Memory B cell (primary cell): ENCODE measurements at regions not wholly inside any gene's neighbourhood (a gene's known extent, or its start where the extent isn't known, plus 50 kb on each side); places are given as distances from the start of the nearest gene placed in this dataset.
A peak's percentile ranks its signal among the peaks of the same experiment; 100 is the strongest.
"Not testable (repeated sequence)": the region's sequence is repeated elsewhere in the genome, so short reads cannot be mapped to it uniquely, and the experiment has no call there.

ENCODE experiments used
- ATAC-seq: fragments of 150-1000 bp; cut with Tn5 transposase; 2 replicates; pipeline ENCODE4 v1.10.0; 2021; ENCODE audit warnings: low read depth, mild to moderate bottlenecking, moderate library complexity
- DNase-seq, 2 donors: peaks; one replicate each; pipeline ENCODE4 v3.0.0; 2022; ENCODE audit warnings: low spot score in 2 of 2
- H3K27ac Mint-ChIP-seq: one replicate; pipeline ENCODE4 v1.8.0; 2022; ENCODE audit warnings: mild to moderate bottlenecking, moderate library complexity, mixed read lengths
- H3K27me3 Mint-ChIP-seq: one replicate; pipeline ENCODE4 v1.8.0; 2022; ENCODE audit warnings: mixed read lengths
- H3K36me3 Mint-ChIP-seq: one replicate; pipeline ENCODE4 v1.8.0; 2022; ENCODE audit warnings: mild to moderate bottlenecking, mixed read lengths
- H3K4me1 Mint-ChIP-seq: one replicate; pipeline ENCODE4 v1.8.0; 2022; ENCODE audit warnings: mixed read lengths
- H3K4me3 Mint-ChIP-seq: one replicate; pipeline ENCODE4 v1.8.0; 2022; ENCODE audit warnings: mild to moderate bottlenecking, moderate library complexity, mixed read lengths
- H3K9me3 Mint-ChIP-seq: one replicate; pipeline ENCODE4 v1.8.0; 2022; ENCODE audit warnings: mixed read lengths

DNA sequence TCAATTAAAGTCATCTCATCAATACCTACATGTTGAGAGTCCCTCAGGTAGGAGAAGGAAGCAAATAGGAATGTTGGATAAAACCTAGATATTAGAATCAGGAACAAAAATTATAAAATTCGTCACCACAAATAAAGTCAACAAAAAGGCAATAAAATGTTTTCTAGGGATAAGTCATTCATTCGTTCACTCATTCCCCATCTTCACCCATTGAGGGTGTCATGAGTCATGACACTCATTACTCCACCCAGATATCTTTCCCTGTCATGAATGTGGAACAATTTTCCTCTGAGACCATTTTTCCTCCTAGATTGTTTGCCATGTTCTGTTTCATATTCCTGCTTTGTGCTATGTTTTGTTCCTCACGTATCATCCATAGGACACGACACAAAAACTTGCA is 50.9 kb upstream of the OLIG3 start:
- Mint-ChIP-seq H3K27ac (no peak overlapping the region), H3K27me3 (peaks cover 7% of the 10 kb centered on the region), H3K4me1 (no peaks in the 10 kb centered on the region), H3K36me3 (no peaks in the 10 kb centered on the region), H3K9me3 (no peaks in the 10 kb centered on the region), H3K4me3 (no peak overlapping the region)
- DNase-seq (no peak), ATAC-seq (no peak)

DNA sequence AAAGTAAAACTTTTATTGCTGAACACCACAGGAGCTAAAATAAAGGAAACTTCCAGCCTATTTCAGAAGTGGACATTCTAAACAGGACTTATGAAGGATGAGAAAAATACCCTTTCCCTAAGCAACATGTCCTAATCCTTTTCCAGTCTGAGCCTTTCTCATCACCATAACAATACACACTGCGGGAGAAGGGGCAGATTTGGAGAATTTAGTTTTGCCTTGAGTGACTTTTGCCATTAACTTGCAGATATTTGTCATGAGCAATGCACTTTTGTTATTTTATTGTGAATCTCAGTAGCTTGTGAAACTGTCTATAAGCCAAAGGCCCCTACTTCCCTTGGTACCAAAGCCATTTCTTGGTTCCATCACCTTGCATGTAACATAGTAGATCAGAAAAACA is 53.0 kb upstream of the OLIG3 start:
- no peaks in the 10 kb centered on the region for H3K4me1 Mint-ChIP-seq
- ATAC-seq = no peak

DNA sequence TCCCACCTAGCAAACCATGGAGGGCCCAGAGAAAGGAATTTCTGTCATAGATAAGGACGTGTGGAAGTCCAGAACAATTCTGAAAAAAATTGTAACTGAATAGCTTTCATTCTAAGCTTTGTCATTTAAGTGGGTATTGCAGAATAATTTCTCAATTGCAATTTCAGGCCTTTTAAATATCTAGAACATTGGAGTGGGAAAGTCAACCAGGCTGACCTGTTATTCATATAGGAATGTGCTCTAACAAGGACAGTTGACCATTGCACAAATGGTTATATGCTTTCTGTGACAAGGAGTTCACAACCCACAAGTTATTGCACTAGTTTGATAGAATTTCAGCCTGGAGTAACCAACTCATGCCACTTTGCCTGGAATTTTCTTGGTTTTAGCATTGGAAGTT is 53.4 kb upstream of the OLIG3 start:
- Mint-ChIP-seq H3K27me3 (peaks cover 7% of the 10 kb centered on the region), H3K4me1 (no peaks in the 10 kb centered on the region), H3K9me3 (no peaks in the 10 kb centered on the region), H3K27ac (no peak overlapping the region), H3K36me3 (no peaks in the 10 kb centered on the region), H3K4me3 (no peak overlapping the region)
- no peak for DNase-seq
- ATAC-seq = no peak

More for the DNA sequence above, 53.0 kb upstream of the OLIG3 start:
- Mint-ChIP-seq H3K9me3 (no peaks in the 10 kb centered on the region), H3K36me3 (no peaks in the 10 kb centered on the region), H3K27ac (no peak overlapping the region), H3K27me3 (peaks cover 7% of the 10 kb centered on the region), H3K4me3 (no peak overlapping the region)
- DNase-seq = no peak

DNA sequence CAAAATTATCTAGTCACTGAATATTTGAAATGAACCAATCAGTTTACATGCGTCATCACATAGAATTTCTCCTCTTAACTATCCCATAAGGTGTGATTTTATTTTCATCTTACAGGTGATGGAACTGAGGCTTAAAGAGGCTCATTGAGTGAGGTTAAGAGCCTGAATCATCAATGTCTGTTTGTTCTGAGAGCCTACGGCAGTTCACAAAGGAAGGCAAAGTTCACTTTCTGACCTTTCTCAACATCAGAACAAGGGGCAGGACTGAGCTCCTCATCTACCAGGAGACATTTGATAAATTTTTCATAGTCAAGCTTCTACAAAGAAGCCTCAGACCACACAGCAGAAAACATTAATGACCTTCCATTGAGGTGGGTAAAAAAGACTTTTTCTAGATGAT is 54.9 kb upstream of the OLIG3 start:
- ATAC-seq = no peak
- no peaks in the 10 kb centered on the region for H3K4me1 Mint-ChIP-seq
- H3K27ac Mint-ChIP-seq = no peak overlapping the region
- no peak overlapping the region for H3K4me3 Mint-ChIP-seq
- H3K9me3 Mint-ChIP-seq = no peaks in the 10 kb centered on the region
- DNase-seq = no peak
- H3K27me3 Mint-ChIP-seq = peaks cover 4% of the 10 kb centered on the region
- no peaks in the 10 kb centered on the region for H3K36me3 Mint-ChIP-seq

DNA sequence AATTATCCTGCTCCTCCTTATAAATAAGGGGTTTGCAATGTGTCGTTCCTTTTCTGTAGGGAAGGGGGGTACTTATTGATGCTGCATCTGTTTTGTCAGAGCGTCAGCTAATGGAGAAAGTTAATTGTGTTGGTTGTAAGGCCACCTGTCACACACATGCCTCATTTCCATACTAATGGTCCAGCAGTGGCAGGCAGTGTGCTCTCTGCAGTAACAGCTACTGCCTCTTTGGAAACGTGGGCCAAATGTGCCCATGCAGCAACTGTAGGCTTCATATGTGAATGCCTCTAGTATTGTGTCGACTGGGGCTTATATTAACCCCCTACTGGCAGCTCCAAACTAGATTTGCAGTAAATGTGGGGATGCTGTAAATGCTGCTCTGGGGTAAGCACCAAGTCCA is 56.3 kb upstream of the OLIG3 start:
- Mint-ChIP-seq H3K36me3 (no peaks in the 10 kb centered on the region), H3K27ac (no peak overlapping the region), H3K27me3 (peaks cover 2% of the 10 kb centered on the region), H3K4me1 (no peaks in the 10 kb centered on the region), H3K4me3 (no peak overlapping the region), H3K9me3 (no peaks in the 10 kb centered on the region)
- ATAC-seq = no peak
- no peak for DNase-seq

DNA sequence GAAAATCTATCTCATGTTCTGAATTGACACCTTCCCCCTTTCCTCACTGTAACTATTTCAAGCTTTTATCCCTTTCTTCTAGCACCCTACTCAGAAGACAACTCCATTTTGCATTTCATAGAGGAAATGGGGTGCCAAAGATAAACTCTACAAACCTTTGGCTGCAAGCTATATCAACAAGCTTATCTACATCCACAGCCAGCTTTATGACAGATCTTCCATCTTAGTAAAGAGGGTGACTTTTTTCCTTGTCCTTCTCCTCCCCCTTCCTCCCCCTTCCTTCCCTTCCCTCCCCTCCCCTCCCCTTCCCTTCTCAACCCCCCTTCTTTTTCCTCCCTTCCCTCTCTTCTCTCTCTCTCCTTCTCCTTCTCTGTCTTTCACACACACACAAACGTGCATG is 58.0 kb upstream of the OLIG3 start:
- Mint-ChIP-seq H3K27me3 (peaks cover 4% of the 10 kb centered on the region), H3K4me3 (no peak overlapping the region), H3K4me1 (no peaks in the 10 kb centered on the region), H3K36me3 (no peaks in the 10 kb centered on the region), H3K9me3 (no peaks in the 10 kb centered on the region), H3K27ac (no peak overlapping the region)
- no peak for DNase-seq
- ATAC-seq = no peak

DNA sequence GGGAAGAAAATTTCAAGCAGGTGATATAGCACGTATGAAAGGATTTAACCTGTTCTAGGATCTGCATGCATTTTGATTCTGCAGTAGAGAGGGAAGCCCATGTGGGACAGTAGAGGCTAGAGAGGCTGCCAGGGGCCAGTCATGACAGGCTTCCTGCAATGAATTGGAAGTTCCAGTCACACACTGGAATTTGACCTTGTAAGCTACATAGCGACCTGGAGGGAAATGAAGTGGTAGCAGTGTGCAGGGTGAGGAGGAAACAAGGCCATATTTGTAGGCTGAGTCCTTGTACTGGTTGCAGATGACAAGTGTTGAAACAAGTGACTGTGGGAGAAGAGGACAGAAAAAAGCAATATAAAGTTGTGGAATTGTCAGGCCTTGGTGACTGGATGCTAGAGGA is 58.6 kb upstream of the OLIG3 start:
- Mint-ChIP-seq H3K9me3 (no peaks in the 10 kb centered on the region), H3K27ac (no peak overlapping the region), H3K4me3 (no peak overlapping the region), H3K27me3 (peaks cover 4% of the 10 kb centered on the region), H3K36me3 (no peaks in the 10 kb centered on the region), H3K4me1 (no peaks in the 10 kb centered on the region)
- ATAC-seq (no peak), DNase-seq (no peak)

DNA sequence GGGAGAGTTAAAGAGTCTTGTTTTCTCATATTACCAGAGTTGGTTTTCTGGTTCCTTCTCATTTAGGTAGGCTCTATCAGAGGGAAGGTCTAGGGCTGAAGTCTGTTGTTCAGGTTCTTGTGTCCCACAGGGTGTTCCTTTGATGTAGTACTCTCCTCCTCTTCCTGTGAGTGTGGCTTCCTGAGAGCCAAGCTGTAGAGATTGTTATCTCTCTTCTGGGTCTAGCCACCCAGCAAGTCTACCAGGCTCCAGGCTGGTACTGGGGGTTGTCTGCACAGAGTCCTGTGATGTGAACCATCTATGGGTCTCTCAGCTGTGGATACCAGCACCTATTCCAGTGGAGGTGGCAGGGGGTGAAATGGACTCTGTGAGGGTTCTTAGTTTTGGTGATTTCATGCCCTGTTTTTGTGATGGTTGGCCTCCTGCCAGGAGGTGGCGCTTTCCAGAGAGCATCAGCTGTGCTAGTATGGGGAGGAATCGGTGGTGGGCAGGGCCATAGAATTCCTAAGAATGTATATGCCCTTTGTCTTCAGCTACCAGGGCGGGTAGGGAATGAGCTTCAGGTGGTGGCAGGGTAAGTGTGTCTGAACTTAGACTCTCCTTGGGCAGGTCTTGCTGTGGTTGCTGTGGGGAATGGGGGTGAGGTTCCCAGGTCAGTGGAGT is 65.5 kb upstream of the OLIG3 start:
- not testable (repeated sequence) for DNase-seq, H3K27ac Mint-ChIP-seq, H3K4me3 Mint-ChIP-seq, H3K4me1 Mint-ChIP-seq, ATAC-seq, H3K9me3 Mint-ChIP-seq, H3K36me3 Mint-ChIP-seq
- H3K27me3 Mint-ChIP-seq = peaks cover 11% of the 10 kb centered on the region

DNA sequence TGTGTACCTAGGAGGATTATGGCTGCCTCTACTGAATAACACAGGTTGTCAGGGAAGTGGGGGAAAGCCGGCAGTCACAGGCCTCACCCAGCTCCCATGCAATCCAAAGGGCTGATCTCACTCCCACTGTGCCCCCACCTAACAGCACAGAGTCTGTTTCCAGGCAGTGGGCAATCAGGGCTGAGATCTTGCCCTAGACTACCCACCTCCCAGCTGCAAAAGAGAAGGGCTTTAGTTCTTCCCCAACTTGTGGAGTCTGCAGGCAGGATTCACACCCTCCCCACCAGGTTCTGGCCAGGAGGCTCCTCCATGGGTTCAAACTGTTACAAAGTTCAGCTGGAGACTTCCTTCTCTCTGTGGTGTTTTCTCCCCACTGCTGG is 66.0 kb upstream of the OLIG3 start:
- Mint-ChIP-seq H3K4me1 (no peaks in the 10 kb centered on the region), H3K27me3 (peaks cover 11% of the 10 kb centered on the region), H3K9me3 (peaks cover 3% of the 10 kb centered on the region), H3K36me3 (no peaks in the 10 kb centered on the region), H3K27ac (no peak overlapping the region), H3K4me3 (no peak overlapping the region)
- ATAC-seq (no peak), DNase-seq (no peak)

DNA sequence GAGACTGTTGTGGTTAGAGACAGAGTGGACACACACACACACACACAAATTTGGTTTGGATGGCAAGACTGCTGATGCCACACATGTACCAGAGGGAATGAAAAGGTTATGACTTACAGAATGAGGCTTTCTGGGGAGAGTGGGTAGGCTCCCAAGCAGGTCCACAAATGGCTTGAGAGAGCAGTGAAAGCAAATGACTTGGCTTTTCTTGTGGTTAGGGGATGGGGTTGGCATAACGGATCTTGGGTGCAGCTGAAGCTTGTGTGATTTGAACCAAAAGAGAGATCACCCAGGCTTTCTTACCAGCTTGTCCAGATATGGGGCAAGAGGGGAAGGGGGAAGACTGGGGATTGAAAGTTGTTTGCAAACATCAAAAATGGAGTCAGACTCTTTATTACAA is 73.9 kb upstream of the OLIG3 start:
- no peak for ATAC-seq
- Mint-ChIP-seq H3K9me3 (peaks cover 3% of the 10 kb centered on the region), H3K27me3 (peaks cover 20% of the 10 kb centered on the region)

DNA sequence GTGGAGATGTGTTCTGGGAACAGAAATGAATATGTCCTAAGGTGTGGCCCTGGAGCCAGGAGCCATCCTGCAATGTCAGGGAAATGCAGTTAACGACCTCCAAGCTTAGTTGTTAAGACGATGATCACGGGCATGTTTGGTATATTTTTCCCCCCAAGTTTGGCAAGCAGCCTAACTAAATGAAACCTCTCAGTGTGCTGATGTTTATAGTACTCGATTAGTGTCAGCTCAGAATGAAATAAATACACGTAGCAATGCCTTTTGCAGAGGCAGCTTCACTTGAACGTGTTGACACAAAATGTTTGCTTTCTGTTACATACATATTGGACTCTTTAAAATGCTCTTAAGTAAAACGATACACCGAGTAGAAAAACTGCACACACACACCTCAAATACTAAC is 76.2 kb upstream of the OLIG3 start:
- no peaks in the 10 kb centered on the region for H3K36me3 Mint-ChIP-seq
- no peaks in the 10 kb centered on the region for H3K4me1 Mint-ChIP-seq
- H3K27ac Mint-ChIP-seq = no peak overlapping the region
- no peak overlapping the region for H3K4me3 Mint-ChIP-seq
- ATAC-seq (no peak), DNase-seq (no peak)
- H3K9me3 Mint-ChIP-seq = no peaks in the 10 kb centered on the region
- peaks cover 26% of the 10 kb centered on the region for H3K27me3 Mint-ChIP-seq

More for the DNA sequence above, 73.9 kb upstream of the OLIG3 start:
- H3K27ac Mint-ChIP-seq = no peak overlapping the region
- no peak for DNase-seq
- no peaks in the 10 kb centered on the region for H3K4me1 Mint-ChIP-seq
- H3K4me3 Mint-ChIP-seq = no peak overlapping the region
- no peaks in the 10 kb centered on the region for H3K36me3 Mint-ChIP-seq

DNA sequence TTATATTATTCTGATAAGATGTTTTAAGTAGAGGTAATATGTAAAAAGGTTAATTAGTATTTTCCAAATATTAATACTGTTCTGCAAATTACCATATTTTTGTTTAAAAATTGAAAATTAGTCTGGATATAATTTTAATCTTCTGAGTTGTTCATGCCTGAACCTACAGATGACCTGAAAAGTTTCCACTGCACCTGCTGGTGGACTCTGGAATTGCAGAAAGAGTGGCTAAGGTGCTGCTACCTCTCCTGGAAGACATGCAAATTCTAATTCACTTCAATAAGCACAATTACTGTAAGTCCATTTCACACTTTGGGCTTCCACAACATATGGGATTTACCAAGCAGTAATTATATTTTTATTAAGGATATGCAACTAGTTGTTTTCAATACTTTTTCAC is 77.7 kb upstream of the OLIG3 start:
- H3K9me3 Mint-ChIP-seq = no peaks in the 10 kb centered on the region
- H3K4me1 Mint-ChIP-seq = no peaks in the 10 kb centered on the region
- ATAC-seq = peak; percentile 71
- DNase-seq = peak; percentile 44 to 53
- no peaks in the 10 kb centered on the region for H3K36me3 Mint-ChIP-seq
- H3K27me3 Mint-ChIP-seq = peaks cover 24% of the 10 kb centered on the region
- no peak overlapping the region for H3K27ac Mint-ChIP-seq
- no peak overlapping the region for H3K4me3 Mint-ChIP-seq

DNA sequence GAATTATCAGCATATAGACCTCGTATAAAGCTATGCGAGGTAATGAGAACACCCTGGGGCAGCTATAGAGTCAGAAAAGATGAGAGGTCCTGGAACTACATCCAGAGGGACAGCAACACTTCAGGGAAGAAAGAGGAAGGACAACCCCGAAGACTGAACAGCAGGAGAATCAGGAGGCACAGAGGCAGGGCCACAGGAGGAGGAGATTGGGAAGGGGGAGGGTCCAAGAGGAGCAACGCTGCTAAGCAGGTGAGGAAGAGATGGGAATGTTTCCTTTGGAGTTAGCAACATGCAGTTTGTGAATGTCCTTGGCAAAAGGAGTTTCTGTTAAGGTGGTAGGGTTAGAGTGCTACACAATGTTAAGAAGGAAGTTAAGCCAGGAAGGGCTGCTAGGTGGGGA is 79.5 kb upstream of the OLIG3 start:
- Mint-ChIP-seq H3K27me3 (peaks cover 15% of the 10 kb centered on the region), H3K4me1 (no peaks in the 10 kb centered on the region), H3K9me3 (no peaks in the 10 kb centered on the region), H3K27ac (no peak overlapping the region), H3K4me3 (no peak overlapping the region), H3K36me3 (no peaks in the 10 kb centered on the region)
- ATAC-seq (no peak), DNase-seq (no peak)

DNA sequence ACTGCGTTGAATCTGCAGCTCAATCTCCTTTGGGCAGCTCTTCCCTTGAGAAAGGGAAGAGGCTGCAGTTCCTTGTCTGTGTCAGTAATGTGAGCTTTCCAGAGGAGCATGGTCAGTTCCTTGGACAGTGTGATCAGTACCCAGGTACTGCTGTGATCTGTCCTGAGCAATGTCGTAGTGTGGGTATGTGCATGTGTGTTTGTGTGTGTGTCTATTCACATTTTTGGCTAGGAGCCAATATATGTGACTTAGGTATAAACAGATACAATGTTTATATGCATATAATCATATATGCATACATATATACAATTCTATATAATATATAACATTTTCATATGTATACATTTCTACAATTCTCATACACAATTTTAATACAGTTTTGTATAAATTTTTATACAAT is 85.4 kb upstream of the OLIG3 start:
- DNase-seq (no peak), ATAC-seq (no peak)
- Mint-ChIP-seq H3K4me1 (peaks cover 9% of the 10 kb centered on the region), H3K36me3 (no peaks in the 10 kb centered on the region), H3K4me3 (no peak overlapping the region), H3K9me3 (no peaks in the 10 kb centered on the region), H3K27ac (no peak overlapping the region), H3K27me3 (peaks cover 2% of the 10 kb centered on the region)

DNA sequence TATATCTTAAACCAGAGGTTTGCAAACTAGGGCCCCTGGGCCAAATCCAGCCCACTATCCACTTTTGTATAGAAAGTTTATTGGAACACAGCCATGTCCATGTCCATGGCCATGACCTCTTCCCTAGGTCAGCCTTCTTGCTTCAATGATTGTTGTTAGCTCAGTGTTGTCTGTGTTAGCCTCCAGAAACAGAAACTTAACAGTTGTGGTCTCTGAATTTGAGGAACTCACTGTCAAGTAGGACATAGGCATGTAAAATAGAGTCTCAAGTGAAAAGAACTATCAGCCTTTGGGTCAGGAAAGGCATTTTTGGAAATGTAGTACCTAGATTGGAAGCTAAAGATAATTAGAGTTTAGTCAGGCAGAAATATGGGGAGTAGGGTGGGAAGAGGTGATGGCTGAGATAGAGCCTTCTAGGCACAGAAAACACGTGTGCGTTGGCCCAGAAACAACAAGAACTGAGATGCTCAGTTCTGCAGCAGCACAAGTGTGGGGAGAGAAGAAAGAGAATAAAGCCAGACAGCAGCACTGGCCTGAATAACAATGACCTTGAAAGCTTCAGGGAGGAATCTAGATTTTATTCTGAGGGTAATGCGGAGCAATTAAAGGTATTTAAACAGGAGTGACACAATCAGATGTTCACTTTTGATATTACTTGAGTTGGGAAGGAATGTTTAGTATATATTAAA is 87.0 kb upstream of the OLIG3 start:
- Mint-ChIP-seq H3K27me3 (peaks cover 1% of the 10 kb centered on the region), H3K36me3 (no peaks in the 10 kb centered on the region), H3K27ac (no peak overlapping the region), H3K9me3 (no peaks in the 10 kb centered on the region), H3K4me1 (peaks cover 9% of the 10 kb centered on the region), H3K4me3 (no peak overlapping the region)
- ATAC-seq (peak; percentile 55), DNase-seq (no peak)
